Endothelial cell of umbilical vein (primary cell): ENCODE measurements at regions not wholly inside any gene's neighbourhood (a gene's known extent, or its start where the extent isn't known, plus 50 kb on each side); places are given as distances from the start of the nearest gene placed in this dataset.

Experiments used
- BruUV-seq: library from RNA; stranded (reverse); fragments of 400-500 nt; replicated peaks from 2 replicates; lab custom pipeline; 2021; lab: Mats Ljungman, UMichigan
- CTCF ChIA-PET: fragments of 300-600, 350-600 bp; sonication (Branson Sonifier 250); formaldehyde crosslinking; loops from one replicate; lab custom pipeline; 2021; ENCODE audit warnings: antibody characterized with exemption, inconsistent platforms; lab: Charles Lee
- POLR2A ChIA-PET: fragments of 300-600, 350-600 bp; sonication (Branson Sonifier 250); formaldehyde crosslinking; loops from one replicate; lab custom pipeline; 2021; ENCODE audit warnings: antibody characterized with exemption, inconsistent platforms; lab: Charles Lee
- DNase-seq: peaks from one replicate; pipeline ENCODE4 v3.0.0-alpha.2; 2011; ENCODE audit warnings: low read depth, low spot score
- FAIRE-seq: peaks from 2 replicates; lab custom pipeline; 2011; peaks lifted over from hg19 to GRCh38; lab: Jason Lieb, UNC
- H2AFZ ChIP-seq: 2 replicates; pipeline ENCODE4 v1.6.0; 2012; ENCODE audit warnings: low read depth, low read length, control low read depth, inconsistent platforms
- H3K27ac ChIP-seq: 2 replicates; pipeline ENCODE4 v1.5.1; 2011; ENCODE audit warnings: low read depth, mild to moderate bottlenecking, control low read depth, low read length, moderate library complexity; ENCODE audit not compliant: insufficient read depth
- H3K27me3 ChIP-seq, 2 experiments: 2 replicates each; pipeline versions ENCODE4 v1.6.0 to v1.6.1; 2011; ENCODE audit warnings: low read length in 2 of 2, mixed read lengths in 1 of 2; ENCODE audit not compliant: control insufficient read depth in 2 of 2, insufficient read depth in 2 of 2
- H3K36me3 ChIP-seq, 2 experiments: 2 replicates in 1 of 2; 3 replicates in 1 of 2; pipeline ENCODE4 v1.5.1; 2011; ENCODE audit warnings: low read length in 2 of 2, mild to moderate bottlenecking in 1 of 2, moderate library complexity in 1 of 2; ENCODE audit not compliant: control insufficient read depth in 2 of 2, insufficient read depth in 2 of 2; ENCODE audit errors: extremely low read depth in 1 of 2
- H3K4me1 ChIP-seq: 3 replicates; pipeline ENCODE4 v1.5.1; 2011; ENCODE audit warnings: mild to moderate bottlenecking, low read length; ENCODE audit not compliant: control insufficient read depth, insufficient read depth; ENCODE audit errors: extremely low read depth
- H3K4me2 ChIP-seq: 2 replicates; pipeline ENCODE4 v1.6.1; 2011; ENCODE audit warnings: low read length, control low read depth, mixed read lengths; ENCODE audit not compliant: insufficient read depth
- H3K4me3 ChIP-seq, 3 experiments: fragments of 200-600 bp in 1 of 3; sonication (generic), shearing (Covaris generic) in 1 of 3; replicated peaks in 1 of 3; 2 replicates each; pipeline ENCODE4 v1.5.1; 2011 to 2016; ENCODE audit warnings: control low read depth in 3 of 3, low read length in 3 of 3, mild to moderate bottlenecking in 2 of 3, inconsistent platforms in 1 of 3, low read depth in 1 of 3, moderate library complexity in 1 of 3; ENCODE audit not compliant: insufficient read depth in 1 of 3
- H3K79me2 ChIP-seq: 2 replicates; pipeline ENCODE4 v1.6.0; 2012; ENCODE audit warnings: low read length, inconsistent platforms; ENCODE audit not compliant: control insufficient read depth, insufficient read depth
- H3K9ac ChIP-seq: replicated peaks from 2 replicates; pipeline ENCODE3; 2011; ENCODE audit warnings: low read length, control low read depth; ENCODE audit not compliant: insufficient read depth; ENCODE audit errors: extremely low read depth
- H3K9me1 ChIP-seq: replicated peaks from 3 replicates; pipeline ENCODE4 v1.6.0; 2011; ENCODE audit warnings: mild to moderate bottlenecking, low read length; ENCODE audit not compliant: control insufficient read depth, insufficient read depth; ENCODE audit errors: extremely low read depth
- H3K9me3 ChIP-seq: replicated peaks from 2 replicates; pipeline ENCODE4 v1.5.1; 2012; ENCODE audit warnings: low read length, inconsistent platforms; ENCODE audit not compliant: control insufficient read depth, insufficient read depth
- H4K20me1 ChIP-seq: replicated peaks from 2 replicates; pipeline ENCODE3; 2011; ENCODE audit warnings: mild to moderate bottlenecking, low read length; ENCODE audit not compliant: control insufficient read depth, insufficient read depth; ENCODE audit errors: extremely low read depth
- EZH2 ChIP-seq: IDR thresholded peaks from 2 replicates; pipeline ENCODE4 v1.6.1; 2012; ENCODE audit warnings: borderline replicate concordance, low read depth, mild to moderate bottlenecking, moderate library complexity, low read length, inconsistent platforms; ENCODE audit not compliant: severe bottlenecking
- FOS ChIP-seq: IDR thresholded peaks from 2 replicates; pipeline ENCODE4 v1.6.1; 2011; ENCODE audit warnings: mild to moderate bottlenecking, low read length, moderate library complexity, borderline replicate concordance; ENCODE audit not compliant: insufficient read depth
- GATA2 ChIP-seq: IDR thresholded peaks from 2 replicates; pipeline ENCODE4 v1.7.0; 2011; ENCODE audit warnings: low read depth, mild to moderate bottlenecking, moderate library complexity, mixed read lengths, low read length; ENCODE audit not compliant: insufficient read length, insufficient read depth
- JUN ChIP-seq: IDR thresholded peaks from 2 replicates; pipeline ENCODE4 v1.6.1; 2011; ENCODE audit warnings: borderline replicate concordance, low read depth; ENCODE audit not compliant: insufficient read length, insufficient read depth
- MAX ChIP-seq: IDR thresholded peaks from 2 replicates; pipeline ENCODE4 v1.6.1; 2011; ENCODE audit not compliant: insufficient read depth, insufficient read length
- MYC ChIP-seq: IDR thresholded peaks from one replicate; pipeline ENCODE4 v1.6.1; 2011; ENCODE audit warnings: mild to moderate bottlenecking, low read depth, low read length
- POLR2A ChIP-seq: IDR thresholded peaks from 2 replicates; pipeline ENCODE4 v1.6.1; 2012; ENCODE audit warnings: low read depth, mild to moderate bottlenecking, control low read depth, low read length
- POLR2AphosphoS5 ChIP-seq: IDR thresholded peaks from 2 replicates; pipeline ENCODE4 v1.6.1; 2012; ENCODE audit warnings: low read depth, mild to moderate bottlenecking, control low read depth, low read length, moderate library complexity; ENCODE audit not compliant: insufficient read depth
- dilution Hi-C: fragments of 300-500 bp; cut with MboI; formaldehyde crosslinking; loops from one replicate; pipeline ENCODE4 v1.15.0; 2019; ENCODE audit warnings: low sequenced_read_pairs; ENCODE audit not compliant: extremely low pct_ligation_motif_present
- intact Hi-C: fragments of 100-400 bp; cut with micrococcal nuclease; formaldehyde crosslinking; loops from one replicate; pipeline ENCODE4 v1.10.0; 2022
- TF ChIP-seq, protein P1 (sequence below), 2 donors: IDR thresholded peaks; 1 replicate in 1 of 2; 2 replicates in 1 of 2; pipeline ENCODE4 v1.5.1; 2011; ENCODE audit warnings: low read length in 2 of 2, mild to moderate bottlenecking in 2 of 2, moderate library complexity in 2 of 2, control low read depth in 1 of 2, inconsistent platforms in 1 of 2, low read depth in 1 of 2; ENCODE audit not compliant: insufficient read depth in 1 of 2; ENCODE audit errors: extremely low read depth in 1 of 2

DNA sequence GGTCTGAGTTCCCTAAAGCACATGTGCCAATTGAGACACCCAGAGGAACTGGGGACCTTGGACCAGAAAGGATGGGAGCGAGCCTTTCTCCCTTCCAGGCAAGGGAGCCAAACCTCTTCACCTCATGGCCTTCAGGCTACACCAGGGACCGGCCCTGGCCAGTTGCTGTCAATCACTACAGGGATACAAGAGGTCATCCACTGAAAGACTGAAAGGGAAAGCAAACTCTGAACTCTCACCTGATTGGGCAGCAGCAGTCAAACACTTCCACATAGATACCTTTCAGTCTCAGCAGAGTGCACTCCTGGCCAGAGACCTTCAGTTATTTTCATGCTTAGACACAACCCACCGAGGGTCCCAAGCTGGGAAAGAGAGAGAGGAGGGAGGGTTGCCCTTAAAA lies 1956.0 kb upstream of the LRRTM1 start:
- Histone ChIP-seq H3K27ac (no peak overlapping the region), H4K20me1 (no peaks in the 10 kb centered on the region), H3K9ac (no peak overlapping the region), H2AFZ (no peak overlapping the region), H3K9me3 (no peaks in the 10 kb centered on the region), H3K4me3 (no peak overlapping the region), H3K4me1 (no peaks in the 10 kb centered on the region), H3K79me2 (no peaks in the 10 kb centered on the region), H3K36me3 (no peaks in the 10 kb centered on the region), H3K4me2 (no peak overlapping the region), H3K27me3 (no peaks in the 10 kb centered on the region), H3K9me1 (no peaks in the 10 kb centered on the region)
- FAIRE-seq: no peak
- POLR2A ChIA-PET: no interaction called here
- CTCF ChIA-PET: no interaction called here
- TF ChIP-seq JUN: no peak
- no peak for TF ChIP-seq POLR2A
- no peak for TF ChIP-seq POLR2AphosphoS5
- no peak for TF ChIP-seq EZH2
- TF ChIP-seq FOS: no peak
- TF ChIP-seq MYC: no peak
- TF ChIP-seq MAX: no peak
- TF ChIP-seq GATA2: no peak
- TF ChIP-seq, protein P1, sequence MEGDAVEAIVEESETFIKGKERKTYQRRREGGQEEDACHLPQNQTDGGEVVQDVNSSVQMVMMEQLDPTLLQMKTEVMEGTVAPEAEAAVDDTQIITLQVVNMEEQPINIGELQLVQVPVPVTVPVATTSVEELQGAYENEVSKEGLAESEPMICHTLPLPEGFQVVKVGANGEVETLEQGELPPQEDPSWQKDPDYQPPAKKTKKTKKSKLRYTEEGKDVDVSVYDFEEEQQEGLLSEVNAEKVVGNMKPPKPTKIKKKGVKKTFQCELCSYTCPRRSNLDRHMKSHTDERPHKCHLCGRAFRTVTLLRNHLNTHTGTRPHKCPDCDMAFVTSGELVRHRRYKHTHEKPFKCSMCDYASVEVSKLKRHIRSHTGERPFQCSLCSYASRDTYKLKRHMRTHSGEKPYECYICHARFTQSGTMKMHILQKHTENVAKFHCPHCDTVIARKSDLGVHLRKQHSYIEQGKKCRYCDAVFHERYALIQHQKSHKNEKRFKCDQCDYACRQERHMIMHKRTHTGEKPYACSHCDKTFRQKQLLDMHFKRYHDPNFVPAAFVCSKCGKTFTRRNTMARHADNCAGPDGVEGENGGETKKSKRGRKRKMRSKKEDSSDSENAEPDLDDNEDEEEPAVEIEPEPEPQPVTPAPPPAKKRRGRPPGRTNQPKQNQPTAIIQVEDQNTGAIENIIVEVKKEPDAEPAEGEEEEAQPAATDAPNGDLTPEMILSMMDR (IDR thresholded peaks at IDR 0.05; ENCODE audit: extremely low read depth in 1 of 2, insufficient read depth in 1 of 2, low read depth in 1 of 2, low read length in 2 of 2): no peak
- intact Hi-C loops: no loop called here
- DNase-seq: no peak
- BruUV-seq: no TSS peak
- dilution Hi-C loops: no loop called here
